H1 (cell line): ENCODE measurements at regions not wholly inside any gene's neighbourhood (a gene's known extent, or its start where the extent isn't known, plus 50 kb on each side); places are given as distances from the start of the nearest gene placed in this dataset.
"Not testable (repeated sequence)": the region's sequence is repeated elsewhere in the genome, so short reads cannot be mapped to it uniquely, and the experiment has no call there.

Experiments
- CTCF ChIA-PET: fragments of 300-600 bp; sonication (Branson Sonifier 250); formaldehyde crosslinking; loops from one replicate; lab custom pipeline; 2021; ENCODE audit not compliant: partially characterized antibody; lab: Charles Lee
- POLR2A ChIA-PET: fragments of 300-600 bp; sonication (Branson Sonifier 250); formaldehyde crosslinking; loops from one replicate; lab custom pipeline; 2021; ENCODE audit warnings: inconsistent platforms; ENCODE audit not compliant: partially characterized antibody; lab: Charles Lee
- DNase-seq, 2 experiments: peaks; one replicate each; pipeline versions ENCODE4 v3.0.0 to v3.0.0-alpha.2; 2010 to 2022; ENCODE audit warnings: low spot score in 2 of 2, low read depth in 1 of 2, mixed read lengths in 1 of 2
- FAIRE-seq: peaks from 2 replicates; lab custom pipeline; 2011; peaks lifted over from hg19 to GRCh38; lab: Jason Lieb, UNC
- H2AFZ ChIP-seq: 2 replicates; pipeline ENCODE4 v1.8.1; 2012; ENCODE audit warnings: low read length, inconsistent platforms
- H2AK5ac ChIP-seq: 2 replicates; pipeline ENCODE4 v1.6.1; 2013; ENCODE audit warnings: low read depth, low read length
- H2BK120ac ChIP-seq: replicated peaks from 2 replicates; pipeline ENCODE3; 2013; ENCODE audit warnings: low read depth, low read length, inconsistent platforms
- H2BK12ac ChIP-seq: 2 replicates; pipeline ENCODE4 v1.6.1; 2013; ENCODE audit warnings: low read depth, low read length
- H2BK15ac ChIP-seq: 2 replicates; pipeline ENCODE4 v1.6.1; 2013; ENCODE audit warnings: low read length
- H2BK20ac ChIP-seq: 2 replicates; pipeline ENCODE4 v1.6.1; 2013; ENCODE audit warnings: low read length
- H2BK5ac ChIP-seq: 2 replicates; pipeline ENCODE4 v1.6.1; 2013; ENCODE audit warnings: low read depth, low read length
- H3K14ac ChIP-seq: 2 replicates; pipeline ENCODE4 v1.6.1; 2013; ENCODE audit warnings: inconsistent platforms; ENCODE audit not compliant: insufficient read length
- H3K18ac ChIP-seq: 2 replicates; pipeline ENCODE4 v1.6.1; 2013; ENCODE audit warnings: low read length; ENCODE audit errors: extremely low read depth
- H3K23ac ChIP-seq: 2 replicates; pipeline ENCODE4 v1.6.1; 2013; ENCODE audit warnings: inconsistent platforms; ENCODE audit not compliant: insufficient read length
- H3K23me2 ChIP-seq: 2 replicates; pipeline ENCODE4 v1.6.1; 2013; ENCODE audit warnings: low read depth, low read length
- H3K27ac ChIP-seq: 2 replicates; pipeline ENCODE4 v1.6.1; 2011; ENCODE audit warnings: low read depth, low read length, inconsistent platforms
- H3K27me3 ChIP-seq, 4 experiments: replicated peaks in 1 of 4; 1 replicate in 1 of 4; 2 replicates in 3 of 4; pipeline versions ENCODE4 v1.6.1 to v1.8.1; 2011 to 2013; ENCODE audit warnings: low read length in 3 of 4, mild to moderate bottlenecking in 3 of 4, inconsistent platforms in 2 of 4, mixed read lengths in 2 of 4, moderate library complexity in 1 of 4; ENCODE audit not compliant: control insufficient read depth in 3 of 4, insufficient read depth in 3 of 4; ENCODE audit errors: extremely low read depth in 1 of 4
- H3K36me3 ChIP-seq, 4 experiments: 2 replicates each; pipeline versions ENCODE4 v1.6.1 to v1.8.1; 2011 to 2013; ENCODE audit warnings: mild to moderate bottlenecking in 4 of 4, low read length in 3 of 4, moderate library complexity in 2 of 4, control low read depth in 1 of 4, inconsistent platforms in 1 of 4; ENCODE audit not compliant: insufficient read depth in 4 of 4, control insufficient read depth in 2 of 4
- H3K4ac ChIP-seq: replicated peaks from 2 replicates; pipeline ENCODE3; 2013; ENCODE audit warnings: low read length, low read depth, mixed read lengths, inconsistent platforms; ENCODE audit not compliant: insufficient read length
- H3K4me1 ChIP-seq, 4 experiments: replicated peaks in 1 of 4; 1 replicate in 1 of 4; 2 replicates in 3 of 4; pipeline versions ENCODE4 v1.6.1 to v1.8.1; 2011 to 2013; ENCODE audit warnings: low read length in 3 of 4, inconsistent platforms in 2 of 4, mixed read lengths in 1 of 4; ENCODE audit not compliant: insufficient read depth in 4 of 4, control insufficient read depth in 3 of 4
- H3K4me2 ChIP-seq, 2 experiments: 2 replicates each; pipeline versions ENCODE4 v1.6.1 to v1.8.1; 2011 to 2013; ENCODE audit warnings: low read depth in 2 of 2, low read length in 2 of 2, control low read depth in 1 of 2, inconsistent platforms in 1 of 2, mild to moderate bottlenecking in 1 of 2; ENCODE audit not compliant: insufficient read depth in 1 of 2
- H3K4me3 ChIP-seq, 4 experiments: fragments of 200-600, 300-600 bp in 1 of 4; sonication (generic), shearing (Covaris generic), sonication (Bioruptor Twin) in 1 of 4; 2 replicates each; pipeline versions ENCODE4 v1.5.1 to v1.8.1; 2011 to 2016; ENCODE audit warnings: low read length in 4 of 4, low read depth in 3 of 4, control low read depth in 2 of 4, inconsistent platforms in 2 of 4, mild to moderate bottlenecking in 2 of 4, mixed read lengths in 1 of 4, moderate library complexity in 1 of 4; ENCODE audit not compliant: insufficient read depth in 2 of 4; ENCODE audit errors: extremely low read depth in 1 of 4
- H3K56ac ChIP-seq: replicated peaks from 2 replicates; pipeline ENCODE3; 2013; ENCODE audit warnings: low read depth, mild to moderate bottlenecking, mixed read lengths, low read length, inconsistent platforms; ENCODE audit not compliant: insufficient read length
- H3K79me1 ChIP-seq: 2 replicates; pipeline ENCODE4 v1.6.1; 2013; ENCODE audit warnings: low read depth, low read length, control low read depth
- H3K79me2 ChIP-seq, 2 experiments: 2 replicates each; pipeline versions ENCODE4 v1.6.1 to v1.8.1; 2012 to 2013; ENCODE audit warnings: low read length in 2 of 2, mild to moderate bottlenecking in 2 of 2, inconsistent platforms in 1 of 2; ENCODE audit not compliant: insufficient read depth in 2 of 2, control insufficient read depth in 1 of 2
- H3K9ac ChIP-seq, 4 experiments: replicated peaks in 1 of 4; 1 replicate in 1 of 4; 2 replicates in 3 of 4; pipeline versions ENCODE4 v1.6.1 to v1.8.1; 2011 to 2013; ENCODE audit warnings: low read depth in 3 of 4, low read length in 3 of 4, control low read depth in 2 of 4, mild to moderate bottlenecking in 2 of 4, moderate library complexity in 2 of 4, inconsistent platforms in 1 of 4; ENCODE audit errors: extremely low read depth in 1 of 4
- H3K9me3 ChIP-seq, 2 experiments: 2 replicates each; pipeline versions ENCODE4 v1.6.1 to v1.8.1; 2012 to 2013; ENCODE audit warnings: mild to moderate bottlenecking in 2 of 2, moderate library complexity in 2 of 2, control low read depth in 1 of 2, inconsistent platforms in 1 of 2, low read depth in 1 of 2, low read length in 1 of 2, mixed read lengths in 1 of 2; ENCODE audit not compliant: insufficient read depth in 2 of 2
- H4K20me1 ChIP-seq, 2 experiments: replicated peaks in 1 of 2; 2 replicates each; pipeline versions ENCODE3 to v1.8.1; 2011 to 2013; ENCODE audit warnings: inconsistent platforms in 2 of 2, low read length in 2 of 2, mild to moderate bottlenecking in 1 of 2; ENCODE audit not compliant: insufficient read depth in 2 of 2, control insufficient read depth in 1 of 2
- H4K5ac ChIP-seq: 2 replicates; pipeline ENCODE4 v1.6.1; 2013; ENCODE audit warnings: low read length, low read depth, mixed read lengths, inconsistent platforms; ENCODE audit not compliant: insufficient read length
- H4K8ac ChIP-seq: 2 replicates; pipeline ENCODE4 v1.8.0; 2013; ENCODE audit warnings: mild to moderate bottlenecking, moderate library complexity, low read length, inconsistent platforms; ENCODE audit not compliant: insufficient read depth; ENCODE audit errors: extremely low read depth
- H4K91ac ChIP-seq: replicated peaks from 2 replicates; pipeline ENCODE3; 2013; ENCODE audit warnings: low read length, mixed read lengths, inconsistent platforms; ENCODE audit not compliant: insufficient read length
- WGBS, 2 experiments: shearing (Covaris generic) in 1 of 2; methylation state at CpG; one replicate each; pipeline versions ENCODE4 v1.1.6 to v1.1.7; 2013 to 2015; ENCODE audit warnings: low lambda C conversion rate in 2 of 2, mixed read lengths in 2 of 2, inconsistent platforms in 1 of 2, low coverage in 1 of 2, missing lambda C conversion rate in 1 of 2; ENCODE audit not compliant: insufficient replicate concordance in 2 of 2, insufficient coverage in 1 of 2, insufficient read length in 1 of 2; ENCODE audit errors: extremely low coverage in 1 of 2, missing lambda C conversion rate in 1 of 2; 5-methylcytosine and 5-hydroxymethylcytosine counted together

DNA sequence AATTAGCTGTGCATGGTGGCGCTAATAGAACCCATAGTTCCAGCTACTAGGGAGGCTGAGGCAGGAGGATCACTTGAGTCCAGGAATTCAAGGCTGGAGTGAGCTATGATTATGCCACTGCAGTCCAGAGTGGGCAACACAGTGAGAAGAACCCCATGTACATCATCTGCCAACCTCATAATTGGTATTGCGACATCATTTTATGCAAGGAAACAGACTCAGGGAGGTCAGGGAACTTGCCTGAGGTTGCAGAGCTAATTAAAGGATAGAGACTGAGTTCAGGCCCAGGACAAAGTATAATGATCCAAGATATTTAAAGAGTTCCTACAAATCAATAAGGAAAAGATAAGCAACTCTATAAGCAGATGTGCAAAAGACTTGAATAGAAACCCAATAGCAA is 178.1 kb upstream of the TUBA3C start:
- 85% methylated on average over 2 of the region's 2 CpGs; no CpG with 5 or more reads in 1 of the 2 experiments for WGBS, 2 experiments
- H3K79me1 ChIP-seq, H4K91ac ChIP-seq, H3K27me3 ChIP-seq, H2BK20ac ChIP-seq, H3K4me1 ChIP-seq, H2BK5ac ChIP-seq, H3K4me3 ChIP-seq, H3K79me2 ChIP-seq, H4K20me1 ChIP-seq, H3K4me2 ChIP-seq, H3K23ac ChIP-seq, DNase-seq, H3K23me2 ChIP-seq, H2AFZ ChIP-seq, H3K4ac ChIP-seq, H2BK15ac ChIP-seq, H2BK12ac ChIP-seq, H3K14ac ChIP-seq, FAIRE-seq, H4K8ac ChIP-seq, H3K27ac ChIP-seq, H3K9ac ChIP-seq, POLR2A ChIA-PET, H2AK5ac ChIP-seq, H2BK120ac ChIP-seq, H3K56ac ChIP-seq, CTCF ChIA-PET, H3K18ac ChIP-seq, H3K36me3 ChIP-seq, H4K5ac ChIP-seq: not testable (repeated sequence)
- peaks cover 23 to 79% of the 10 kb centered on the region in 2 experiments; a peak in 3 of 4 replicates for H3K9me3 ChIP-seq
